ENCODE measurements at regions not wholly inside any gene's neighbourhood (a gene's known extent, or its start where the extent isn't known, plus 50 kb on each side); places are given as distances from the start of the nearest gene placed in this dataset.

DNA sequence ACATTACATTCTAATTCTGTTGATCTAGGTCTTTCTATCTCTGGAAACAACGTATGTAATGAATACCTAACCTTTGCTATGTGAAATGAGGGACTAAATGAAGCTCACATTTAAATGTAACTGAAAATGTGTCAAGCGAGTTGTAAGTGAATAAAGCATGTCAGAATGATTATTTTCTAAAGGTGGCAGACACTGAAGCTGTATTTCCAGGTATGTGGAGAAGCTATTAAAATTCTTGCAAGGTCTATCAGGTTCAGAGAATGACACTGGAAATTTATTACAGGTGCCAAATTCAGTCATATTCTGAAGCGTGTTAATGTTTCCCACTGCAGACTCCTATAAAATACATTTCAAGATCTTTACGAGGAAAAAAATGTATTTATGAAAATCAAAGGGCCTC is 641.4 kb downstream of the RPS29 start:
- ChIA-PET CTCF (interaction anchor here (0.6 kb wide), 1 partner anchor 152 kb away, joined by 3 read pairs; no protein-coding TSS in a partner anchor), POLR2A (no interaction called here)
- no peak for DNase-seq (ENCODE audit: extremely low spot score)
- TF ChIP-seq SP1 (IDR thresholded peaks at IDR 0.05) (no peak), CTBP1 (IDR thresholded peaks at IDR 0.05; ENCODE audit: borderline replicate concordance) (no peak), FOXM1 (IDR thresholded peaks at IDR 0.05; ENCODE audit: borderline replicate concordance) (no peak), ARNT (IDR thresholded peaks at IDR 0.05) (no peak), ELF4 (IDR thresholded peaks at IDR 0.05) (no peak), TARDBP (IDR thresholded peaks at IDR 0.05) (no peak), NFRKB (IDR thresholded peaks at IDR 0.05) (no peak), LEF1 (IDR thresholded peaks at IDR 0.05; ENCODE audit: borderline replicate concordance) (no peak), FOXK2 (IDR thresholded peaks at IDR 0.05) (no peak), FOXA1 (IDR thresholded peaks at IDR 0.05) (no peak), BHLHE40 (IDR thresholded peaks at IDR 0.05; ENCODE audit: borderline replicate concordance) (no peak), SUZ12 (IDR thresholded peaks at IDR 0.05) (no peak), HDGF (IDR thresholded peaks at IDR 0.05; ENCODE audit: borderline replicate concordance) (no peak), ZNF384 (IDR thresholded peaks at IDR 0.05) (no peak), L3MBTL2 (conservative IDR thresholded peaks at IDR 0.05) (no peak)
- TF ChIP-seq, protein P1, sequence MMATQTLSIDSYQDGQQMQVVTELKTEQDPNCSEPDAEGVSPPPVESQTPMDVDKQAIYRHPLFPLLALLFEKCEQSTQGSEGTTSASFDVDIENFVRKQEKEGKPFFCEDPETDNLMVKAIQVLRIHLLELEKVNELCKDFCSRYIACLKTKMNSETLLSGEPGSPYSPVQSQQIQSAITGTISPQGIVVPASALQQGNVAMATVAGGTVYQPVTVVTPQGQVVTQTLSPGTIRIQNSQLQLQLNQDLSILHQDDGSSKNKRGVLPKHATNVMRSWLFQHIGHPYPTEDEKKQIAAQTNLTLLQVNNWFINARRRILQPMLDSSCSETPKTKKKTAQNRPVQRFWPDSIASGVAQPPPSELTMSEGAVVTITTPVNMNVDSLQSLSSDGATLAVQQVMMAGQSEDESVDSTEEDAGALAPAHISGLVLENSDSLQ (IDR thresholded peaks at IDR 0.05): no peak

DNA sequence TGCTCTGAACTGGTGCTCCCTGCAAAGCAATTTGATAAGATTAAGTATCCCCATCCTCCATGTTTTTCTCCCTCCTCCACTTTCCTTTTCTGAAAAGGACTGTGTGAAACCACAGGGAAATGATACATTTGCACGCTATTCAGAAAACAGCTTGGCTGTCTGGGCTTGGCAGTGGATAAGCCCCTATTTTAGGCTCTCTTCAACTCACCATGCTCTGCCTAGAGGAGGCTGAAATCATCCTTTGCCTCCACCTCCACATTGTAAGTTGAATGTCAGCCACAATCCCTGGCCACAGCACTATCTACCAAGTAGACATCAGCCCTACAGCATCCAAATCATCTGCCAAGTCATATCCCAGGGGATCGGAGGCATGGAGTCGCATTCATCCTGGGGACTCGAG is 642.3 kb downstream of the RPS29 start:
- DNase-seq (ENCODE audit: extremely low spot score): no peak
- no peak for TF ChIP-seq LEF1 (IDR thresholded peaks at IDR 0.05; ENCODE audit: borderline replicate concordance)
- no peak for TF ChIP-seq BHLHE40 (IDR thresholded peaks at IDR 0.05; ENCODE audit: borderline replicate concordance)
- no peak for TF ChIP-seq FOXM1 (IDR thresholded peaks at IDR 0.05; ENCODE audit: borderline replicate concordance)
- no peak for TF ChIP-seq CTBP1 (IDR thresholded peaks at IDR 0.05; ENCODE audit: borderline replicate concordance)
- TF ChIP-seq L3MBTL2 (conservative IDR thresholded peaks at IDR 0.05): no peak
- POLR2A ChIA-PET: no interaction called here
- CTCF ChIA-PET: interaction anchor here (0.6 kb wide), 1 partner anchor 153 kb away, joined by 3 read pairs; no protein-coding TSS in a partner anchor

DNA sequence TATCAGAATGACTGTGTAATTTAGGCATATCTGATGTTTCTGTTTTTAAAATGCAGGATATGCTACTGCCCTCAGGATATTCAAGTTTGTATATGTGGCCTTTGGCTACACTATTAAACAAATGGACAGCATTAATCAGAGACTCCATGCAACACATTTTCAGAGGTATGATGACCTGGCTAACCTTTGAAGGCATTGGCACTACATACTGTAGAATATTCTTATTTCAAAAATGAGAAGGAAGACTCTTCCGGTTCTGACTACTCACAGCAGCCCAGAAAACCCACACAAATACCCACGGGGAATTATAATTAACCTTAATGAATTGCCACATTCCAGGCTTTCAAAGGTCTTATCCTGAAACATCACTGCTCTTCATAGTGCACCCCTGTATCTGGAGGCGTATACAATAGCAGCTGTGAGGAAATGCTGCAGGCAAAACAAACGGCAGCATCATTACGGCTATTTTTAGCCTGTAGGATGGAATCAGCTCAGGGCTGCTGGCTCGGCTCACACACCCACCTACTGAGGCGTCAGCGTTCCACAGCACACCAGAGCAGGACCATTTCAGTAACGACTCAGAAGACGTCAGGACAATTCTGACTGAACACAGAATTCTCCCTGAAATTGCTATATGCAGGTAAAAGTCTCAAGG is 648.5 kb downstream of the RPS29 start:
- POLR2A ChIA-PET: no interaction called here
- CTCF ChIA-PET: no interaction called here
- TF ChIP-seq HDGF (IDR thresholded peaks at IDR 0.05; ENCODE audit: borderline replicate concordance) (no peak), LEF1 (IDR thresholded peaks at IDR 0.05; ENCODE audit: borderline replicate concordance) (no peak), L3MBTL2 (conservative IDR thresholded peaks at IDR 0.05) (no peak)
- DNase-seq (ENCODE audit: extremely low spot score): peak; percentile 21

DNA sequence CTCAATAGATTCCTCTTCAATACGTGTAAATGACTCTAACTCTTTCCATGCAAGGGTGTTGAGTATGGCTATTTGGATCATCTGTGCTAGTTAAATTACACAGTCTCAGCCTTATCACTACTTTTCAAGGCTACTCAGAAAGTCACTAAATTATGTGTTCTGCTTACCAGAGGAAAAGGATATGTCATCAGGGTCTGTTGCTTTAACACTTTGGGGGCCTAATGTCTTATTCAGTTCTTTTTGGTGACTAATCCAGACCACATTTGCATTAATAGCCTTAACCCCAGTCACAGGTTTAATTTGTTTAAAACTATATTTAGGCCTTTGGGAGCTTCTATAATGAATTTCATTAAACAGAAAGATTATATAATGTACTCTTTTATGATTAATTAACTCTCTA is 649.3 kb downstream of the RPS29 start:
- TF ChIP-seq HDGF (IDR thresholded peaks at IDR 0.05; ENCODE audit: borderline replicate concordance) (no peak), ELF4 (IDR thresholded peaks at IDR 0.05) (no peak), ZNF384 (IDR thresholded peaks at IDR 0.05) (no peak), L3MBTL2 (conservative IDR thresholded peaks at IDR 0.05) (no peak), TARDBP (IDR thresholded peaks at IDR 0.05) (no peak), ARNT (IDR thresholded peaks at IDR 0.05) (no peak), FOXA1 (IDR thresholded peaks at IDR 0.05) (no peak)
- TF ChIP-seq, protein P1 (IDR thresholded peaks at IDR 0.05): no peak
- ChIA-PET CTCF (no interaction called here), POLR2A (interaction anchor here (0.8 kb wide), 1 partner anchor 46 kb away, joined by 4 read pairs; no protein-coding TSS in a partner anchor)
- no peak for DNase-seq (ENCODE audit: extremely low spot score)

DNA sequence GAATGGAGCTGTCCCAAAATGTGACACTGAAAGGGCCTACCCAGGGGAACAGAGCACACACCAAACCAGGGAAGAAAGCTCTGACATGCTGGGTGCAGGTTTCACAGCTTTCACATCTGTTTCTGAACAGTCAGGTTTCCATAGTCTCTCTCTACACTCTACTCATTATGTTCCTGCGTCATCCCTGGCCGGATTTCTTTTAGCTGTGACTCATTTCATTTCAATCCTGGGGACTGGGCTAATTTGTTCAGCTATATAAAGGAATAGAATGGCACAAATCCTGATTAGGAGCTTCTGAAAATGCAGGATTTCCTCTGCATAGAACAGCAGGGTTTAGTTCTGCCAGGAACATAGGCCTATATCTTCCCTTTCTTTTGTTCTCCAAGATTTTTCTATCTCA is 649.8 kb downstream of the RPS29 start:
- TF ChIP-seq FOXK2 (IDR thresholded peaks at IDR 0.05) (no peak), ZNF384 (IDR thresholded peaks at IDR 0.05) (no peak), CTBP1 (IDR thresholded peaks at IDR 0.05; ENCODE audit: borderline replicate concordance) (no peak), FOXA1 (IDR thresholded peaks at IDR 0.05) (no peak), L3MBTL2 (conservative IDR thresholded peaks at IDR 0.05) (no peak), TARDBP (IDR thresholded peaks at IDR 0.05) (no peak), ELF4 (IDR thresholded peaks at IDR 0.05) (no peak), NFRKB (IDR thresholded peaks at IDR 0.05) (no peak), FOXM1 (IDR thresholded peaks at IDR 0.05; ENCODE audit: borderline replicate concordance) (no peak), BHLHE40 (IDR thresholded peaks at IDR 0.05; ENCODE audit: borderline replicate concordance) (no peak), LEF1 (IDR thresholded peaks at IDR 0.05; ENCODE audit: borderline replicate concordance) (no peak), SP1 (IDR thresholded peaks at IDR 0.05) (no peak), SUZ12 (IDR thresholded peaks at IDR 0.05) (no peak), HDGF (IDR thresholded peaks at IDR 0.05; ENCODE audit: borderline replicate concordance) (no peak)
- TF ChIP-seq, protein P1 (IDR thresholded peaks at IDR 0.05): no peak
- CTCF ChIA-PET: no interaction called here
- POLR2A ChIA-PET: interaction anchor here (0.8 kb wide), 1 partner anchor 47 kb away, joined by 4 read pairs; no protein-coding TSS in a partner anchor
- no peak for DNase-seq (ENCODE audit: extremely low spot score)

DNA sequence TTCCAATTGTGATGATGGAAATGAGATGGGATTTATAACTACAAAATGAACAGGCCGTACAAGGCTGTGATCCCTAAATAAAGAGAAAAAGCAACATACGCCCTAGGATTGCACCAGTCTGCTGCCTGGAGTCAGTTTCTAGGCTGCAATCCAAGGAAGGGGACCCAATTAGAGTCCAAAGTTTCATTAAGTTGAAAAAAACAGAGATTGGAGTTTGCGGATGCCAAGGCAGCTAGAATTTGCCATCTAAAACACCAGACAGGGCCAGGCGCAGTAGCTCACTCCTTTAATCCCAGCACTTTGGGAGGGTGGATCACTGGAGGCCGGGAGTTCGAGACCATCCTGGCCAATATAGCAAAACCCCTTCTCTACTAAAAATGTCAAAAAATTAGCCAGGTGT is 661.0 kb downstream of the RPS29 start:
- DNase-seq (ENCODE audit: extremely low spot score): no peak
- POLR2A ChIA-PET: no interaction called here
- no peak for TF ChIP-seq FOXA1 (IDR thresholded peaks at IDR 0.05)
- no peak for TF ChIP-seq ARNT (IDR thresholded peaks at IDR 0.05)
- TF ChIP-seq CTBP1 (IDR thresholded peaks at IDR 0.05; ENCODE audit: borderline replicate concordance): no peak
- TF ChIP-seq FOXK2 (IDR thresholded peaks at IDR 0.05): no peak
- TF ChIP-seq BHLHE40 (IDR thresholded peaks at IDR 0.05; ENCODE audit: borderline replicate concordance): no peak
- TF ChIP-seq SUZ12 (IDR thresholded peaks at IDR 0.05): no peak
- TF ChIP-seq, protein P1 (IDR thresholded peaks at IDR 0.05): no peak
- TF ChIP-seq L3MBTL2 (conservative IDR thresholded peaks at IDR 0.05): no peak
- no peak for TF ChIP-seq ZNF384 (IDR thresholded peaks at IDR 0.05)
- TF ChIP-seq ELF4 (IDR thresholded peaks at IDR 0.05): no peak
- no peak for TF ChIP-seq NFRKB (IDR thresholded peaks at IDR 0.05)
- TF ChIP-seq HDGF (IDR thresholded peaks at IDR 0.05; ENCODE audit: borderline replicate concordance): no peak
- TF ChIP-seq TARDBP (IDR thresholded peaks at IDR 0.05): no peak
- TF ChIP-seq SP1 (IDR thresholded peaks at IDR 0.05): no peak
- no peak for TF ChIP-seq FOXM1 (IDR thresholded peaks at IDR 0.05; ENCODE audit: borderline replicate concordance)
- TF ChIP-seq LEF1 (IDR thresholded peaks at IDR 0.05; ENCODE audit: borderline replicate concordance): no peak
- CTCF ChIA-PET: no interaction called here

Measured in HEK293T (cell line).